HepG2 (cell line): ENCODE measurements at regions not wholly inside any gene's neighbourhood (a gene's known extent, or its start where the extent isn't known, plus 50 kb on each side); places are given as distances from the start of the nearest gene placed in this dataset.
A peak's percentile ranks its signal among the peaks of the same experiment; 100 is the strongest.

Experiments used
- ATAC-seq: fragments of 200-7000 bp; cut with Tn5 transposase; 3 replicates; pipeline ENCODE4 v1.9.1; 2020; ENCODE audit warnings: mild to moderate bottlenecking, moderate library complexity
- BruUV-seq: library from RNA; stranded (reverse); fragments of 400-500 nt; replicated peaks from 2 replicates; lab custom pipeline; 2021; lab: Mats Ljungman, UMichigan
- CTCF ChIA-PET: fragments of 300-600 bp; formaldehyde crosslinking; extraction: SDS; loops from one replicate; lab custom pipeline; 2021; ENCODE audit warnings: low total read pairs, inconsistent platforms, low intra/inter-chr PET ratio; lab: Yijun Ruan, JAX
- POLR2A ChIA-PET: fragments of 350-600 bp; sonication (Branson Sonifier 250); formaldehyde crosslinking; loops from one replicate; lab custom pipeline; 2020; ENCODE audit warnings: antibody characterized with exemption, inconsistent platforms; lab: Yijun Ruan, JAX
- DNase-seq: peaks from one replicate; pipeline ENCODE4 v3.0.0-alpha.2; 2015; ENCODE audit warnings: low spot score
- FAIRE-seq: peaks from 3 replicates; lab custom pipeline; 2011; peaks lifted over from hg19 to GRCh38; lab: Jason Lieb, UNC
- H2AFZ ChIP-seq: one replicate; pipeline ENCODE4 v1.6.1; 2011; ENCODE audit warnings: low read length, inconsistent platforms
- H3K27ac ChIP-seq: fragments of 300-600 bp; 3 replicates; pipeline ENCODE4 v1.8.0; 2011; ENCODE audit warnings: mixed run types, mild to moderate bottlenecking, mixed read lengths, low read length, inconsistent platforms; ENCODE audit not compliant: insufficient read depth; ENCODE audit errors: extremely low read length
- H3K27me3 ChIP-seq, 2 experiments: fragments of 200-600 bp in 1 of 2; 2 replicates in 1 of 2; 3 replicates in 1 of 2; pipeline versions ENCODE4 v1.6.0 to v1.8.0; 2011; ENCODE audit warnings: low read length in 2 of 2, mild to moderate bottlenecking in 2 of 2, moderate library complexity in 2 of 2, inconsistent platforms in 1 of 2; ENCODE audit not compliant: insufficient read depth in 2 of 2, control insufficient read depth in 1 of 2
- H3K36me3 ChIP-seq, 2 experiments: fragments of 200-600 bp in 1 of 2; replicated peaks in 1 of 2; 2 replicates in 1 of 2; 3 replicates in 1 of 2; pipeline versions ENCODE4 v1.5.1 to v1.8.0; 2011; ENCODE audit warnings: low read length in 2 of 2, inconsistent platforms in 1 of 2; ENCODE audit not compliant: insufficient read depth in 2 of 2, control insufficient read depth in 1 of 2
- H3K4me1 ChIP-seq: 2 replicates; pipeline ENCODE4 v1.5.1; 2012; ENCODE audit warnings: low read length, inconsistent platforms; ENCODE audit not compliant: insufficient read depth
- H3K4me2 ChIP-seq: 2 replicates; pipeline ENCODE4 v1.6.0; 2011; ENCODE audit warnings: low read depth, low read length, inconsistent platforms
- H3K4me3 ChIP-seq, 3 experiments: fragments of 200-600 bp in 1 of 3; sonication (generic), shearing (Covaris generic) in 1 of 3; replicated peaks in 1 of 3; 2 replicates each; pipeline ENCODE4 v1.5.1; 2011 to 2016; ENCODE audit warnings: low read length in 3 of 3, inconsistent platforms in 2 of 3, low read depth in 2 of 3, mild to moderate bottlenecking in 2 of 3, control low read depth in 1 of 3, mixed read lengths in 1 of 3; ENCODE audit not compliant: insufficient read depth in 1 of 3
- H3K79me2 ChIP-seq: one replicate; pipeline ENCODE4 v1.6.1; 2011; ENCODE audit warnings: low read length, inconsistent platforms; ENCODE audit not compliant: insufficient read depth
- H3K9ac ChIP-seq: 2 replicates; pipeline ENCODE4 v1.6.0; 2011; ENCODE audit warnings: mild to moderate bottlenecking, low read depth, low read length, inconsistent platforms; ENCODE audit not compliant: insufficient read depth
- H3K9me3 ChIP-seq: 2 replicates; pipeline ENCODE4 v1.5.1; 2012; ENCODE audit warnings: mild to moderate bottlenecking, low read length
- H4K20me1 ChIP-seq: 2 replicates; pipeline ENCODE4 v1.6.0; 2011; ENCODE audit warnings: inconsistent platforms, mild to moderate bottlenecking, low read length, moderate library complexity; ENCODE audit not compliant: insufficient read depth
- DNMT1 ChIP-seq: sonication (generic); formaldehyde crosslinking; IDR thresholded peaks from 2 replicates; pipeline ENCODE4 v1.5.1; 2020; ENCODE audit warnings: mild to moderate bottlenecking, missing genetic modification reagents
- KDM2A ChIP-seq: sonication (generic); formaldehyde crosslinking; IDR thresholded peaks from 2 replicates; pipeline ENCODE4 v1.4.0; 2020; ENCODE audit warnings: low read depth, missing genetic modification reagents, borderline replicate concordance
- KDM4B ChIP-seq: sonication (generic); formaldehyde crosslinking; IDR thresholded peaks from 2 replicates; pipeline ENCODE4 v1.4.0; 2020; ENCODE audit warnings: missing genetic modification reagents
- NCOR1 ChIP-seq: fragments of 200-600 bp; sonication (generic); IDR thresholded peaks from 2 replicates; pipeline ENCODE4 v1.7.0; 2017; ENCODE audit warnings: antibody characterized with exemption, low read length, borderline replicate concordance
- RCOR2 ChIP-seq: IDR thresholded peaks from 2 replicates; pipeline ENCODE4 v1.6.1; 2016; ENCODE audit warnings: missing biosample characterization, missing genetic modification reagents
- SIX4 ChIP-seq: sonication (generic); formaldehyde crosslinking; IDR thresholded peaks from 2 replicates; pipeline ENCODE4 v1.4.0; 2020; ENCODE audit warnings: missing genetic modification reagents
- TAF1 ChIP-seq: sonication (generic); formaldehyde crosslinking; IDR thresholded peaks from 2 replicates; pipeline ENCODE4 v1.4.0; 2020; ENCODE audit warnings: missing genetic modification reagents
- TBP ChIP-seq: sonication (generic); formaldehyde crosslinking; IDR thresholded peaks from 2 replicates; pipeline ENCODE4 v1.5.0; 2020; ENCODE audit warnings: missing genetic modification reagents
- ZNF180 ChIP-seq: sonication (generic); formaldehyde crosslinking; IDR thresholded peaks from 2 replicates; pipeline ENCODE4 v1.4.0; 2020; ENCODE audit warnings: low read depth, missing genetic modification reagents, borderline replicate concordance
- ZNF282 ChIP-seq: fragments of 450-650 bp; IDR thresholded peaks from 2 replicates; pipeline ENCODE4 v1.6.1; 2018; ENCODE audit not compliant: partially characterized antibody
- ZNF33A ChIP-seq: sonication (generic); formaldehyde crosslinking; IDR thresholded peaks from 2 replicates; pipeline ENCODE4 v1.5.1; 2020; ENCODE audit warnings: missing genetic modification reagents, mild to moderate bottlenecking, moderate library complexity, borderline replicate concordance
- ZNF431 ChIP-seq: sonication (generic); formaldehyde crosslinking; IDR thresholded peaks from 2 replicates; pipeline ENCODE4 v1.9.0; 2022; ENCODE audit warnings: missing genetic modification reagents, low read depth, mild to moderate bottlenecking, borderline replicate concordance
- WGBS: methylation state at CpG from one replicate; pipeline ENCODE4 v1.1.6; 2017; ENCODE audit warnings: low lambda C conversion rate; 5-methylcytosine and 5-hydroxymethylcytosine counted together
- in situ Hi-C: cut with HindIII; loops from 2 replicates; pipeline ENCODE4 v1.10.0; 2017; ENCODE audit warnings: low pct_unique_long_range_greater_than_20kb; ENCODE audit not compliant: extremely low pct_ligation_motif_present
- intact Hi-C: fragments of 100-400 bp; cut with micrococcal nuclease; formaldehyde crosslinking; loops from one replicate; pipeline ENCODE4 v1.10.0; 2022; ENCODE audit not compliant: unreplicated experiment
- TF ChIP-seq, protein P1 (sequence below): IDR thresholded peaks from 2 replicates; pipeline ENCODE4 v1.6.1; 2016; ENCODE audit warnings: control low read depth
- TF ChIP-seq, protein P2 (sequence below): sonication (generic); formaldehyde crosslinking; IDR thresholded peaks from 2 replicates; pipeline ENCODE4 v1.4.0; 2020; ENCODE audit warnings: missing genetic modification reagents

DNA sequence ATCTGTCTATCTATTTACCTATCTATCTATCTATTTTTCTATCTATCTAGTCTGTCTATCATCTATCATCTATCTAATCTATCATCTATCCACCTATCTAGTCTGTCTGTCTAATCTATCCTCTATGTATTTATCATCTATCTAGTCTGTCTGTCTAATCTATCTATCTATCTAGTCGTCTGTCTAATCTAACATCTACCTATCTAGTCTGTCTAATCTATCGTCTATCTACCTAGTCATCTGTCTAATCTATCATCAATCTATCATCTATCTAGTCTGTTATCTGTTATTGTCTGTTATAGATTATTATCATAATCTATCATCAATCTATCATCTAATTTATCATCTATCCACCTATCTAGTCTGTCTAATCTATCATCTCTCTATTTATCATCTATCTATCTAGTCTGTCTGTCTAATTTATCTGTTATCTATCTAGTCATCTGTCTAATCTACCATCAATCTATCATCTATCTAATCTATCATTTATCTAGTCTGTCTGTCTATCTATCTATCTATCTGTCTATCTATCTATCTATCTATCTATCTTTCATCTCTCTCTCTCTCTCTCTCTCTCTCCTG lies 80.2 kb upstream of the ZNF618 start (continued):
- TF ChIP-seq, protein P1, sequence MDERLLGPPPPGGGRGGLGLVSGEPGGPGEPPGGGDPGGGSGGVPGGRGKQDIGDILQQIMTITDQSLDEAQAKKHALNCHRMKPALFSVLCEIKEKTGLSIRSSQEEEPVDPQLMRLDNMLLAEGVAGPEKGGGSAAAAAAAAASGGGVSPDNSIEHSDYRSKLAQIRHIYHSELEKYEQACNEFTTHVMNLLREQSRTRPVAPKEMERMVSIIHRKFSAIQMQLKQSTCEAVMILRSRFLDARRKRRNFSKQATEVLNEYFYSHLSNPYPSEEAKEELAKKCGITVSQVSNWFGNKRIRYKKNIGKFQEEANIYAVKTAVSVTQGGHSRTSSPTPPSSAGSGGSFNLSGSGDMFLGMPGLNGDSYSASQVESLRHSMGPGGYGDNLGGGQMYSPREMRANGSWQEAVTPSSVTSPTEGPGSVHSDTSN (CRISPR knock-in tag), result no peak
- no peak for TF ChIP-seq SIX4 (CRISPR knock-in tag)
- no peak for TF ChIP-seq NCOR1
- TF ChIP-seq TAF1 (CRISPR knock-in tag), result no peak
- TF ChIP-seq ZNF282, result no peak
- no peak for TF ChIP-seq ZNF33A (CRISPR knock-in tag)
- TF ChIP-seq RCOR2 (CRISPR knock-in tag), result no peak
- TF ChIP-seq TBP, result no peak

DNA sequence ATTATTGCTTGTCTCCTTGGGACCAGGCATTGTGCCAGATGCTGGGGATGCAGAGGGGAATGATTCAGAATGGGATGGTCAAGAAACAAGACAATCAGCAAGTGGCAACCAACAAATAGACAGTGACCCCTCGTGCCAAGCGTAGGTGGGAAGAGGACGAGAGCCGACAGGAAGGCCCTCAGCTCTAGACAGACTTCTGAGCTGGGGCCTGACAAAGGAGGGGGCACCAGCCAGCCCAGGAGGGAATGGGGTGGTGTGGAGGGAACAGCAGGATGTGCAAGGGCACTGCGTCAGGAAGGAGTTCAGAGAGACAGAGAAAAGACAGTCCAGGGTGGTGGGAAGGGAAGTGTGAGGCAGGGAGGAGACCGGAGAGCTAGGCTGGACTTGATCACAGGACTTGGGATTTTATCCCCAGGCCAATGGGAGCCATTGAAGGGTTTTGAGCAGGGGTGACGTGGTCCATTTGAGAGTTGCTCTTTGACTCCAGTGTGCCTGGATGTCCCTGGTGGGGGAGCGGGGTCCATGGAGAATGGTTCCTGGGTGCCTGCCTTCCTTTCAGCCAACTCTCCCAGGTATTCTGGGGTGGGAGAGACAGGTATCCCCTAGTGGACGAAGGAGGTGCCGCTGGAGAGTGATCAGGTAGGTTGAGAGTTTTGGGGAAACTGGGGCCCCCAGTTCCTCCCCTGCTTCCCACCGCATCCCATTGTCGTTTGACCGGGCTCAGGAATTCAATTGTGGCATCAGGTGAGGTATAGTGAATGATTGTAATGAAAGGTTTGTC lies 79.3 kb upstream of the ZNF618 start:
- peak; percentile 33; the same call in 1 of the 3 replicates for ATAC-seq
- Histone ChIP-seq H3K36me3 (no peaks in the 10 kb centered on the region), H2AFZ (no peak overlapping the region), H3K79me2 (no peaks in the 10 kb centered on the region), H3K27ac (no peak overlapping the region), H3K4me2 (no peak overlapping the region), H3K4me3 (no peak overlapping the region), H3K27me3 (peaks cover 3 to 8% of the 10 kb centered on the region in 2 experiments; a peak in 3 of 5 replicates), H3K9me3 (no peaks in the 10 kb centered on the region)
- in situ Hi-C loops (no loop called here), intact Hi-C loops (no loop called here)
- CTCF ChIA-PET, result no interaction called here
- WGBS, result 54% methylated on average over 12 of the region's 13 CpGs
- no TSS peak for BruUV-seq
- TF ChIP-seq KDM2A, result no peak
- no peak for TF ChIP-seq DNMT1 (CRISPR knock-in tag)
- TF ChIP-seq, protein P2, sequence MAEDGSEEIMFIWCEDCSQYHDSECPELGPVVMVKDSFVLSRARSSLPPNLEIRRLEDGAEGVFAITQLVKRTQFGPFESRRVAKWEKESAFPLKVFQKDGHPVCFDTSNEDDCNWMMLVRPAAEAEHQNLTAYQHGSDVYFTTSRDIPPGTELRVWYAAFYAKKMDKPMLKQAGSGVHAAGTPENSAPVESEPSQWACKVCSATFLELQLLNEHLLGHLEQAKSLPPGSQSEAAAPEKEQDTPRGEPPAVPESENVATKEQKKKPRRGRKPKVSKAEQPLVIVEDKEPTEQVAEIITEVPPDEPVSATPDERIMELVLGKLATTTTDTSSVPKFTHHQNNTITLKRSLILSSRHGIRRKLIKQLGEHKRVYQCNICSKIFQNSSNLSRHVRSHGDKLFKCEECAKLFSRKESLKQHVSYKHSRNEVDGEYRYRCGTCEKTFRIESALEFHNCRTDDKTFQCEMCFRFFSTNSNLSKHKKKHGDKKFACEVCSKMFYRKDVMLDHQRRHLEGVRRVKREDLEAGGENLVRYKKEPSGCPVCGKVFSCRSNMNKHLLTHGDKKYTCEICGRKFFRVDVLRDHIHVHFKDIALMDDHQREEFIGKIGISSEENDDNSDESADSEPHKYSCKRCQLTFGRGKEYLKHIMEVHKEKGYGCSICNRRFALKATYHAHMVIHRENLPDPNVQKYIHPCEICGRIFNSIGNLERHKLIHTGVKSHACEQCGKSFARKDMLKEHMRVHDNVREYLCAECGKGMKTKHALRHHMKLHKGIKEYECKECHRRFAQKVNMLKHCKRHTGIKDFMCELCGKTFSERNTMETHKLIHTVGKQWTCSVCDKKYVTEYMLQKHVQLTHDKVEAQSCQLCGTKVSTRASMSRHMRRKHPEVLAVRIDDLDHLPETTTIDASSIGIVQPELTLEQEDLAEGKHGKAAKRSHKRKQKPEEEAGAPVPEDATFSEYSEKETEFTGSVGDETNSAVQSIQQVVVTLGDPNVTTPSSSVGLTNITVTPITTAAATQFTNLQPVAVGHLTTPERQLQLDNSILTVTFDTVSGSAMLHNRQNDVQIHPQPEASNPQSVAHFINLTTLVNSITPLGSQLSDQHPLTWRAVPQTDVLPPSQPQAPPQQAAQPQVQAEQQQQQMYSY (CRISPR knock-in tag), result no peak
- no peak for TF ChIP-seq KDM4B (CRISPR knock-in tag)
- TF ChIP-seq ZNF180 (CRISPR knock-in tag), result no peak
- TF ChIP-seq ZNF33A (CRISPR knock-in tag), result no peak
- no peak for TF ChIP-seq ZNF431 (CRISPR knock-in tag)
- TF ChIP-seq, all 625 proteins: peak for 0
- peaks cover 11% of the 10 kb centered on the region for H3K4me1 ChIP-seq
- FAIRE-seq (no peak), DNase-seq (no peak)
- H3K9ac ChIP-seq, result no peak overlapping the region
- no peaks in the 10 kb centered on the region for H4K20me1 ChIP-seq
- POLR2A ChIA-PET, result no interaction called here
